Stimulated activated CD4-positive, alpha-beta T cell treated with anti-CD3 and anti-CD28 coated beads, Interleukin-15, amount 100 ng/mL, for 24 hours (primary cell): ENCODE measurements at regions not wholly inside any gene's neighbourhood (a gene's known extent, or its start where the extent isn't known, plus 50 kb on each side); places are given as distances from the start of the nearest gene placed in this dataset.

ENCODE experiments used
- DNase-seq: peaks from one replicate; pipeline ENCODE4 v3.0.0-alpha.2; 2020

- DNase-seq, result no peak
Measured at GRCh38 chr2:238689871-238690389, 158.0 kb upstream of the TWIST2 start.

- no peak for DNase-seq
Measured at GRCh38 chr2:238690511-238690910, 157.4 kb upstream of the TWIST2 start.

- no peak for DNase-seq
Measured at GRCh38 chr2:238691596-238692491, 156.0 kb upstream of the TWIST2 start.

GRCh38 chr2:238692562-238692961, 155.3 kb upstream of the TWIST2 start:
- no peak for DNase-seq

GRCh38 chr2:238693337-238694093, 154.4 kb upstream of the TWIST2 start:
- DNase-seq, result no peak

- DNase-seq, result no peak
Measured at GRCh38 chr2:238694136-238694755, 153.6 kb upstream of the TWIST2 start.

GRCh38 chr2:238694922-238695321, 153.0 kb upstream of the TWIST2 start:
- no peak for DNase-seq

- no peak for DNase-seq
Measured at GRCh38 chr2:238695538-238695937, 152.3 kb upstream of the TWIST2 start.

GRCh38 chr2:238696331-238696730, 151.6 kb upstream of the TWIST2 start:
- DNase-seq, result no peak

GRCh38 chr2:238696786-238697185, 151.1 kb upstream of the TWIST2 start:
- DNase-seq, result no peak

- no peak for DNase-seq
Measured at GRCh38 chr2:238697193-238698071, 150.5 kb upstream of the TWIST2 start.

- DNase-seq, result no peak
Measured at GRCh38 chr2:238698072-238698352, 149.9 kb upstream of the TWIST2 start.

- DNase-seq, result no peak
Measured at GRCh38 chr2:238698451-238699306, 149.2 kb upstream of the TWIST2 start.

GRCh38 chr2:238699307-238700116, 148.4 kb upstream of the TWIST2 start:
- no peak for DNase-seq

- no peak for DNase-seq
Measured at GRCh38 chr2:238700117-238700457, 147.8 kb upstream of the TWIST2 start.

GRCh38 chr2:238700506-238701340, 147.2 kb upstream of the TWIST2 start:
- no peak for DNase-seq

- no peak for DNase-seq
Measured at GRCh38 chr2:238701341-238702206, 146.3 kb upstream of the TWIST2 start.

GRCh38 chr2:238702276-238703052, 145.4 kb upstream of the TWIST2 start:
- no peak for DNase-seq
